T follicular helper cell (primary cell): ENCODE measurements at regions not wholly inside any gene's neighbourhood (a gene's known extent, or its start where the extent isn't known, plus 50 kb on each side); places are given as distances from the start of the nearest gene placed in this dataset.

ENCODE experiments used
- DNase-seq: peaks from one replicate; pipeline ENCODE4 v3.0.0-alpha.2; 2020; ENCODE audit warnings: low read depth

- DNase-seq = no peak
Measured at GRCh38 chr18:53644799-53645471, 579.5 kb downstream of the MBD2 start.

- no peak for DNase-seq
Measured at GRCh38 chr18:53639687-53640086, 584.8 kb downstream of the MBD2 start.

GRCh38 chr18:53629337-53629736 lies 595.1 kb downstream of the MBD2 start:
- DNase-seq = no peak

- DNase-seq = no peak
Measured at GRCh38 chr18:53625997-53626599, 598.4 kb downstream of the MBD2 start.

GRCh38 chr18:53610957-53611356 lies 613.5 kb downstream of the MBD2 start:
- DNase-seq = no peak

GRCh38 chr18:53606792-53607191 lies 617.7 kb downstream of the MBD2 start:
- DNase-seq = no peak

- no peak for DNase-seq
Measured at GRCh38 chr18:53605198-53605597, 619.3 kb downstream of the MBD2 start.

GRCh38 chr18:53603276-53603675 lies 621.2 kb downstream of the MBD2 start:
- DNase-seq = no peak

GRCh38 chr18:53601344-53601743 lies 623.1 kb downstream of the MBD2 start:
- no peak for DNase-seq

GRCh38 chr18:53586923-53587322 lies 637.5 kb downstream of the MBD2 start:
- no peak for DNase-seq
